ENCODE measurements at regions not wholly inside any gene's neighbourhood (a gene's known extent, or its start where the extent isn't known, plus 50 kb on each side); places are given as distances from the start of the nearest gene placed in this dataset.

DNA sequence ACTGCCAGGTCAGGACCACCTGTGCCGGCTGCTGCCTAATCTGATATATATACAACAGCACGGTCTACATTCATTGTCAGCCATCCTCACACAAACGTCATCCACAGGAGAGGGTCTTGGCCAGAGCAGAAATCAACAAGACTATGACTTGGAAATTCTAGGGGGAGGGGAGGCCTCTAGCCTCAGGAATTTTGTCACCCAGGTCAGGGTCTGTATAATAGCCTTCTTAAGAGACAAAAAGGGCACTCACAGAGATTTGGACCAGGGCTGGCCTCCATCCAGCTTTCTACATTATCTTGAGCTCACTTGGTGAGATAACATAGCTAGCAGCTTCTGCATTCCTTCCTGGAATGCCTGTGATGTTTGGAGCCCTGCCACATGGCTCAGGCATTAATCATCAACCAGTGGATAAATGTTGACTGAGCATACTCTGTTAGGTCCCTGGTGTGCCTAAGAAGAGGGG is 50.4 kb upstream of the CTIF start (continued):
- TF ChIP-seq, protein P1, sequence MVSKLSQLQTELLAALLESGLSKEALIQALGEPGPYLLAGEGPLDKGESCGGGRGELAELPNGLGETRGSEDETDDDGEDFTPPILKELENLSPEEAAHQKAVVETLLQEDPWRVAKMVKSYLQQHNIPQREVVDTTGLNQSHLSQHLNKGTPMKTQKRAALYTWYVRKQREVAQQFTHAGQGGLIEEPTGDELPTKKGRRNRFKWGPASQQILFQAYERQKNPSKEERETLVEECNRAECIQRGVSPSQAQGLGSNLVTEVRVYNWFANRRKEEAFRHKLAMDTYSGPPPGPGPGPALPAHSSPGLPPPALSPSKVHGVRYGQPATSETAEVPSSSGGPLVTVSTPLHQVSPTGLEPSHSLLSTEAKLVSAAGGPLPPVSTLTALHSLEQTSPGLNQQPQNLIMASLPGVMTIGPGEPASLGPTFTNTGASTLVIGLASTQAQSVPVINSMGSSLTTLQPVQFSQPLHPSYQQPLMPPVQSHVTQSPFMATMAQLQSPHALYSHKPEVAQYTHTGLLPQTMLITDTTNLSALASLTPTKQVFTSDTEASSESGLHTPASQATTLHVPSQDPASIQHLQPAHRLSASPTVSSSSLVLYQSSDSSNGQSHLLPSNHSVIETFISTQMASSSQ (IDR thresholded peaks at IDR 0.05; ENCODE audit: low read depth) = peak; percentile 97
- TF ChIP-seq, protein P1 (CRISPR knock-in tag; IDR thresholded peaks at IDR 0.05; ENCODE audit: borderline replicate concordance) = peak; percentile 99
- TF ChIP-seq, protein P2, sequence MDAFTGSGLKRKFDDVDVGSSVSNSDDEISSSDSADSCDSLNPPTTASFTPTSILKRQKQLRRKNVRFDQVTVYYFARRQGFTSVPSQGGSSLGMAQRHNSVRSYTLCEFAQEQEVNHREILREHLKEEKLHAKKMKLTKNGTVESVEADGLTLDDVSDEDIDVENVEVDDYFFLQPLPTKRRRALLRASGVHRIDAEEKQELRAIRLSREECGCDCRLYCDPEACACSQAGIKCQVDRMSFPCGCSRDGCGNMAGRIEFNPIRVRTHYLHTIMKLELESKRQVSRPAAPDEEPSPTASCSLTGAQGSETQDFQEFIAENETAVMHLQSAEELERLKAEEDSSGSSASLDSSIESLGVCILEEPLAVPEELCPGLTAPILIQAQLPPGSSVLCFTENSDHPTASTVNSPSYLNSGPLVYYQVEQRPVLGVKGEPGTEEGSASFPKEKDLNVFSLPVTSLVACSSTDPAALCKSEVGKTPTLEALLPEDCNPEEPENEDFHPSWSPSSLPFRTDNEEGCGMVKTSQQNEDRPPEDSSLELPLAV (CRISPR knock-in tag; conservative IDR thresholded peaks at IDR 0.05; ENCODE audit: low read depth) = no peak
- TF ChIP-seq GPN1 (CRISPR knock-in tag; IDR thresholded peaks at IDR 0.05; ENCODE audit: borderline replicate concordance) (no peak), ZNF790 (CRISPR knock-in tag; IDR thresholded peaks at IDR 0.05; ENCODE audit: borderline replicate concordance) (no peak), ZEB1 (IDR thresholded peaks at IDR 0.05; ENCODE audit: insufficient replicate concordance, low read depth) (no peak), ZNF253 (CRISPR knock-in tag; IDR thresholded peaks at IDR 0.05; ENCODE audit: borderline replicate concordance) (no peak), SYNCRIP (IDR thresholded peaks at IDR 0.05; ENCODE audit: insufficient read depth, low read depth, low read length) (no peak), KLF12 (CRISPR knock-in tag; IDR thresholded peaks at IDR 0.05; ENCODE audit: borderline replicate concordance) (no peak), HIVEP1 (CRISPR knock-in tag; IDR thresholded peaks at IDR 0.05) (no peak), ZFP62 (CRISPR knock-in tag; IDR thresholded peaks at IDR 0.05) (no peak), RFXAP (CRISPR knock-in tag; IDR thresholded peaks at IDR 0.05; ENCODE audit: borderline replicate concordance) (peak; percentile 54; the same call in 1 of the 2 replicates), RAD51 (IDR thresholded peaks at IDR 0.05; ENCODE audit: borderline replicate concordance) (no peak), CC2D1A (CRISPR knock-in tag; IDR thresholded peaks at IDR 0.05) (no peak), POLR2G (IDR thresholded peaks at IDR 0.05; ENCODE audit: low read depth, low read length) (no peak), KLF16 (CRISPR knock-in tag; IDR thresholded peaks at IDR 0.05) (no peak), RORA (CRISPR knock-in tag; IDR thresholded peaks at IDR 0.05) (no peak)
- TF ChIP-seq, protein P3, sequence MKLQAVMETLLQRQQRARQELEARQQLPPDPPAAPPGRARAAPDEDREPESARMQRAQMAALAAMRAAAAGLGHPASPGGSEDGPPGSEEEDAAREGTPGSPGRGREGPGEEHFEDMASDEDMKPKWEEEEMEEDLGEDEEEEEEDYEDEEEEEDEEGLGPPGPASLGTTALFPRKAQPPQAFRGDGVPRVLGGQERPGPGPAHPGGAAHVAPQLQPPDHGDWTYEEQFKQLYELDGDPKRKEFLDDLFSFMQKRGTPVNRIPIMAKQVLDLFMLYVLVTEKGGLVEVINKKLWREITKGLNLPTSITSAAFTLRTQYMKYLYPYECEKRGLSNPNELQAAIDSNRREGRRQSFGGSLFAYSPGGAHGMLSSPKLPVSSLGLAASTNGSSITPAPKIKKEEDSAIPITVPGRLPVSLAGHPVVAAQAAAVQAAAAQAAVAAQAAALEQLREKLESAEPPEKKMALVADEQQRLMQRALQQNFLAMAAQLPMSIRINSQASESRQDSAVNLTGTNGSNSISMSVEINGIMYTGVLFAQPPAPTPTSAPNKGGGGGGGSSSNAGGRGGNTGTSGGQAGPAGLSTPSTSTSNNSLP (IDR thresholded peaks at IDR 0.05; ENCODE audit: low read depth, low read length) = peak; percentile 71; the same call in 1 of the 2 replicates
- TF ChIP-seq, protein P4, sequence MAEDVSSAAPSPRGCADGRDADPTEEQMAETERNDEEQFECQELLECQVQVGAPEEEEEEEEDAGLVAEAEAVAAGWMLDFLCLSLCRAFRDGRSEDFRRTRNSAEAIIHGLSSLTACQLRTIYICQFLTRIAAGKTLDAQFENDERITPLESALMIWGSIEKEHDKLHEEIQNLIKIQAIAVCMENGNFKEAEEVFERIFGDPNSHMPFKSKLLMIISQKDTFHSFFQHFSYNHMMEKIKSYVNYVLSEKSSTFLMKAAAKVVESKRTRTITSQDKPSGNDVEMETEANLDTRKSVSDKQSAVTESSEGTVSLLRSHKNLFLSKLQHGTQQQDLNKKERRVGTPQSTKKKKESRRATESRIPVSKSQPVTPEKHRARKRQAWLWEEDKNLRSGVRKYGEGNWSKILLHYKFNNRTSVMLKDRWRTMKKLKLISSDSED (CRISPR knock-in tag; IDR thresholded peaks at IDR 0.05) = no peak
- TF ChIP-seq, protein P5, sequence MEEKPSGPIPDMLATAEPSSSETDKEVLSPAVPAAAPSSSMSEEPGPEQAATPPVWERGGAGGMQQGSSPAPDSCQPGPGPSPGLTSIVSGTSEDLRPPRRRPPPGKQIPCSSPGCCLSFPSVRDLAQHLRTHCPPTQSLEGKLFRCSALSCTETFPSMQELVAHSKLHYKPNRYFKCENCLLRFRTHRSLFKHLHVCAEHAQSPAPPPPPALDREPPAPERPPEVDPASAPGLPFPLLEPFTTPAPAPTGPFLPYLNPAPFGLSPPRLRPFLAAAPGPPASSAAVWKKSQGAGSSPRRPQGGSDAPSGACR (CRISPR knock-in tag; IDR thresholded peaks at IDR 0.05) = peak; percentile 71; the same call in 1 of the 2 replicates

Data from HepG2 (cell line).